Activated T-cell treated with anti-CD3 and anti-CD28 coated beads, Interleukin-2, amount 50 U/mL, for 72 hours (primary cell): ENCODE measurements at regions not wholly inside any gene's neighbourhood (a gene's known extent, or its start where the extent isn't known, plus 50 kb on each side); places are given as distances from the start of the nearest gene placed in this dataset.

Source experiments
- ATAC-seq, 2 donors: fragments of 150-1000 bp; cut with Tn5 transposase; replicated peaks in 1 of 2; 2 replicates each; pipeline ENCODE4 v1.10.0; 2021; ENCODE audit warnings: moderate library complexity in 2 of 2, mild to moderate bottlenecking in 1 of 2
- DNase-seq, 2 donors: peaks; one replicate each; pipeline ENCODE4 v3.0.0; 2021 to 2022; ENCODE audit warnings: mixed read lengths in 1 of 2
- H3K27ac Mint-ChIP-seq: one replicate; pipeline ENCODE4 v1.8.0; 2022; ENCODE audit warnings: mild to moderate bottlenecking, moderate library complexity, mixed read lengths
- H3K27me3 Mint-ChIP-seq: one replicate; pipeline ENCODE4 v1.8.0; 2022; ENCODE audit warnings: low read depth, mixed read lengths
- H3K36me3 Mint-ChIP-seq, 2 donors: one replicate each; pipeline ENCODE4 v1.8.0; 2022; ENCODE audit warnings: mixed read lengths in 2 of 2, mild to moderate bottlenecking in 1 of 2; ENCODE audit not compliant: insufficient read depth in 2 of 2
- H3K4me1 Mint-ChIP-seq: one replicate; pipeline ENCODE4 v1.8.0; 2022; ENCODE audit warnings: low read depth, mixed read lengths
- H3K4me3 Mint-ChIP-seq, 2 donors: one replicate each; pipeline ENCODE4 v1.8.0; 2022; ENCODE audit warnings: mild to moderate bottlenecking in 2 of 2, mixed read lengths in 2 of 2, moderate library complexity in 2 of 2
- H3K9me3 Mint-ChIP-seq, 2 donors: one replicate each; pipeline ENCODE4 v1.8.0; 2022; ENCODE audit warnings: mixed read lengths in 2 of 2

DNA sequence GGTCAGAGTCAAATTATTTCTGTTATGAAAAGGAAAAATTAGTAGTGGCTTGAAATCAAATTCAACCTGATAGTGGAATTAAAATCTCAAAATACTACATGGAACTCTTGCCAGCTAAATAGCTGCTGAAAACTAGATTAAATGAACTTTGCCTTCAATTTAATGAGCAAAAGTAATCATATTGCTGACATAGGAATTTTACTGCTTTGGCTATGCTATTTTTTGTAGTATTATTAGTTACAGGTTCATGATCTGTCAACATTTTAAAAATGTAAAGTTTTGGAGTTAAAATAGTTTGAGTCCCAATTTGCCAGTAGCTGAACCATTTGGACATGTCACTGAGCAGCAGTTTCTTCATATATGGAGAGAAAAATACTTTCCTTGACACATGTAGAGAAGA, 81.4 kb downstream of the RERGL start:
- Mint-ChIP-seq H3K4me3 (no peak overlapping the region), H3K4me1 (no peaks in the 10 kb centered on the region), H3K9me3 (peaks cover 2 to 11% of the 10 kb centered on the region in 2 donors), H3K27ac (no peak overlapping the region), H3K36me3 (no peaks in the 10 kb centered on the region), H3K27me3 (no peaks in the 10 kb centered on the region)
- ATAC-seq (no peak), DNase-seq (no peak)

DNA sequence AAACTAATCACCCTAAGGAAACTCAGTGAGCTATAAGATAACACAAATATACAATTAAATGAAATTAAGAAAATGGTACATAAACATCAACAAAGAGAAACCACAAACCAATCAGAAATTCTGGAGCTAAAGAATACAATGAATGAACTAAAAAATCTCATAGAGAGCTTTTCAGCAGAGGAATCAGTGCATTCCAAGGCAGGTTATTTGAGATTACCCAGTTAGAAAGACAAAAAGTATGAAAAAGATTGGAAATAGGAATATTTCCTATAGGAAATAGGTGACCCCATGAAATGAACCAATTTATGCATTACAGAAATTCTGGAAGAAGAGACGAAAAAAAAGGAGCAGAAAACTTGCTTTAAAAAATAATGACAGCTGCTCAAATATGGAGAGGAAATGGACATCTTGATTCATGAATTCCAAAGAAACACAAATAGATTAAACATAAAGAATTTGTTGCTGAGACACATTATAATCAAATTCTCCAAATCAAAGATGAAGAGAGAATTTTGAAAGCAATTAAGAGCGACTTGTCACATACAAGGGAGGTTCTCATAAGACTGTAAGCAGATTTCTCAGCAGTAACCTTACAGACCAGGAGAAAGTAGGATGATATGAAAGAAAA, 90.7 kb downstream of the RERGL start:
- no peaks in the 10 kb centered on the region for H3K27me3 Mint-ChIP-seq
- H3K4me1 Mint-ChIP-seq: no peaks in the 10 kb centered on the region
- peaks cover 10 to 15% of the 10 kb centered on the region in 2 donors for H3K9me3 Mint-ChIP-seq
- ATAC-seq (no peak), DNase-seq (no peak)
- H3K4me3 Mint-ChIP-seq: no peak overlapping the region
- H3K27ac Mint-ChIP-seq: no peak overlapping the region
- H3K36me3 Mint-ChIP-seq: peaks cover 0 to 6% of the 10 kb centered on the region in 2 donors

DNA sequence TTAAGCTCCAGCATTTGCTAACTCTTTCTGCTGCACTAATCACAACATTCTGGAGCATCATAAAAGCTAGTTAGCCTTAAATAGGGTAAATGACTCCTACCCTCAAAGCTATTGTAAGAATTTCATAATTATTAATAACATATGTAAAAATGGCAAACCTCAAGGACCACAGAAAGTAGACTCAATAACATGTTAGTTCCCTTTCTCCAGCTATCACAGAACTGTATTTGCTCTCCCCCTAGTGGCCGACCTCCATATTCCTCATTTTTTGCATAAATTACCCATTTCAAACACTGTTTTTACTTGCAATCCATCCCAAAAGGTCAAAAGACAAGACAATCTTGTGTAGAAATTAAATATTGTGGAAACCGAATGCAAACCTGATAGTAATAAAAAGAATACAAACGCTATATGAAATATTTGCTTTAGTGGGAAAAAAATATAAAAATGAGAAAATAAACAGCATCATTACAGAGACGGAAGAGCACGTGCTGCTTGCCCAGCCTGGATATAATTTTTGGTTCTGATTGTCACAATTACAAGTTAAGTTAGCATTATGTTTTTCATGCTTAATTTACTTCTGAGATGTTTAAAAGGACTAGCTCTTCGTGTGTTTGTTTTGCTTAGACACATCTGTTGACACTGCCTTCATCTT, 97.9 kb downstream of the RERGL start:
- Mint-ChIP-seq H3K36me3 (no peaks in the 10 kb centered on the region), H3K27ac (no peak overlapping the region), H3K4me3 (no peak overlapping the region), H3K27me3 (no peaks in the 10 kb centered on the region), H3K9me3 (peaks cover 0 to 2% of the 10 kb centered on the region in 2 donors), H3K4me1 (no peaks in the 10 kb centered on the region)
- ATAC-seq (no peak), DNase-seq (peak in 1 of 2 donors; percentile 11)

DNA sequence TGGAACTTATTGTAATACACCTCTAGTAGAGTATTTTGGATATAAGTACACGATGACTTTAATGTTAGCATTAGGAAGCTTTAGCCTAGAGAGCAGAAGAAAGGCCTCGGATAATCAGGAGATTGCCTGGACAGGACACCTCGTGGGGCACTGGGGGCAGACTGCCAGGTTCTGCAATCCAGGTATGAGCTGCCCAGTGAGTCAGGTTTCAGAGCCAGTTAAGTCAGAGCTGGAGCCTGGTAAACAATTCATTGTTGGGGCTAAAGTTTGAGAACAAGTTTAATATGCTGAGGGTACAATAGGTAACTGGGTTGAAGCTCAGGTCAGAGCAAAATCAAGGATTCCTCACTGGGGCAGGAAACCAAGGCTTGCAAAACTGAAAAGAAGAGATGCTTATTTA, 107.4 kb downstream of the RERGL start:
- H3K27ac Mint-ChIP-seq: no peak overlapping the region
- H3K4me3 Mint-ChIP-seq: no peak overlapping the region
- no peak for DNase-seq
- H3K36me3 Mint-ChIP-seq: no peaks in the 10 kb centered on the region
- no peaks in the 10 kb centered on the region for H3K27me3 Mint-ChIP-seq
- H3K9me3 Mint-ChIP-seq: no peaks in the 10 kb centered on the region
- no peaks in the 10 kb centered on the region for H3K4me1 Mint-ChIP-seq
- ATAC-seq: no peak

DNA sequence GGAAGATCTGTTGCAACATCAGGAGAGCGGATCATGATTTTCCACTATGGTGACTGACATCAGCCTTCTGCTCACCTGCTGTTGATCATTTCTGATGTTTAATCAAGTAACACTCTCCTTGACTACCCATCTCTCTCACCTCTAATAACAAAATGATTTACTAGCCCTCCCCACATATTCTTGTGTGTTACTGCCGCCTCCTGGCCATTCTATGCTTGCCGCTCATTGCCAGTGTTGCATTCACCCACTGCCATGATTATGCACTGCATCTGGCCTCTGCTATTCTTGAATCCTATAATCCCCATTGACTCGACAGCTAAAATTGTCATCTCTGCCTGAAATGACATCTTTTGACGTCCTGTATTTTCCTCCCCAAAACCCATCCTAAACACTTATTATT, 113.8 kb downstream of the RERGL start:
- Mint-ChIP-seq H3K4me3 (no peak overlapping the region), H3K27ac (no peak overlapping the region), H3K36me3 (no peaks in the 10 kb centered on the region), H3K9me3 (peaks cover 4 to 11% of the 10 kb centered on the region in 2 donors), H3K27me3 (no peaks in the 10 kb centered on the region), H3K4me1 (no peaks in the 10 kb centered on the region)
- DNase-seq (no peak), ATAC-seq (no peak)

DNA sequence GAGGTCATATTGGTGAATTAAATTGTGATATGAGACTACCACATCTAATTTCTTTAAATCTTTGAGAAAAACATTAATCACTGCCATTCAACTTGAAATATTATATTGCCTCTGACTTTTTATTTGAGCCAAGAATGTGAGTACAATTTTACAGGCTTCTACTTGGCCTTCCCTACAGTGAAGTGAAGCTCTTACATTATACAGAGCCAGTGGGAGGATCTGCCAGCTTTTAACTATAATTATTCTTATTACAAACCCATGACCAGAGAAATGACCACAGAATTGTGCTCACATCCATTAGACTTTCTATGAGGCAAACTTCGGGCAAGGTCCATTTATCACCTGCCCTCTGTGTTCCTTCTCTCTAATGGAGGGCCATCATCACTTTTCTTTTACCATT, 114.2 kb downstream of the RERGL start:
- H3K27me3 Mint-ChIP-seq: no peaks in the 10 kb centered on the region
- no peak for DNase-seq
- no peaks in the 10 kb centered on the region for H3K36me3 Mint-ChIP-seq
- no peak for ATAC-seq
- H3K27ac Mint-ChIP-seq: no peak overlapping the region
- no peak overlapping the region for H3K4me3 Mint-ChIP-seq
- H3K9me3 Mint-ChIP-seq: peaks cover 4 to 11% of the 10 kb centered on the region in 2 donors
- no peaks in the 10 kb centered on the region for H3K4me1 Mint-ChIP-seq

DNA sequence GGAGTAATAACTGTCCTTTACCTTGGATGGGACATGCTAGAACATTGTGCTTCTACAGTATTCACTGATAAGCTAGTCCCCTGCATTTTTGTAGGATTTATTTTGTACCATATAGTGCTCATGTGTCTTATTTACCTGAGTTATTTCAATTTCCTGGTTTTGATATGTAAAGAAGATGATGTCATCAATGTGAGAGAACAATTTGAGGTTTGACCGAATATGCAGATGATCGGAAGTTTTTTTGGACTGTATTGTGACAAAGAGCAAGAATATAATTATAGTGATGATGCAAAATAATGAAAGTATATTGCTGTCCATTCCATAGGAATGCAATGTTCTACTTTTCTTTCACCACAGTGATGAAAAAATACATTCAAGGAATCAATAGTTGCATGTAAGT, 114.8 kb downstream of the RERGL start:
- Mint-ChIP-seq H3K4me3 (no peak overlapping the region), H3K36me3 (no peaks in the 10 kb centered on the region)
- ATAC-seq: no peak

DNA sequence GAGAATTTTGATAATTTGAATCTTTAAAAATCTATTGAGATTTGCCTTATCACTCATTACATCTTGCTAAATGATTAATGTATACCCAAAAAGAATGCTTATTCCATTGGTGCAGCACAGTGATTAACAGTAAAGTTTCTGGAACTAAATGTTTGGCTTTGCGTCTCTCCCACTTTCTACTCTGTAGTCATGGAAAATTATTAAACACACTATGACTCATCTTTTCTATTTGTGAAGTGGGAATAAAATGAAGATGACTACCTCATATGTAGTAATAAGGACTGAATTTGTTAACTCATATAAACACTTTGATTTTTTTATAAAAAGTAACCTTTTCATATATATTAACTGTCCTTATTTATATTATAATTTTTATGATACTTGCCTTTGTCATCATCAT, 118.1 kb downstream of the RERGL start:
- H3K27me3 Mint-ChIP-seq: no peaks in the 10 kb centered on the region
- H3K4me1 Mint-ChIP-seq: no peaks in the 10 kb centered on the region
- H3K4me3 Mint-ChIP-seq: no peak overlapping the region
- H3K9me3 Mint-ChIP-seq: peaks cover 7 to 14% of the 10 kb centered on the region in 2 donors
- DNase-seq (no peak), ATAC-seq (no peak)
- H3K27ac Mint-ChIP-seq: no peak overlapping the region
- H3K36me3 Mint-ChIP-seq: peaks cover 0 to 4% of the 10 kb centered on the region in 2 donors

More for the DNA sequence above, 114.8 kb downstream of the RERGL start:
- H3K27ac Mint-ChIP-seq: no peak overlapping the region
- no peaks in the 10 kb centered on the region for H3K27me3 Mint-ChIP-seq
- peaks cover 4 to 11% of the 10 kb centered on the region in 2 donors for H3K9me3 Mint-ChIP-seq
- H3K4me1 Mint-ChIP-seq: no peaks in the 10 kb centered on the region
- no peak for DNase-seq

DNA sequence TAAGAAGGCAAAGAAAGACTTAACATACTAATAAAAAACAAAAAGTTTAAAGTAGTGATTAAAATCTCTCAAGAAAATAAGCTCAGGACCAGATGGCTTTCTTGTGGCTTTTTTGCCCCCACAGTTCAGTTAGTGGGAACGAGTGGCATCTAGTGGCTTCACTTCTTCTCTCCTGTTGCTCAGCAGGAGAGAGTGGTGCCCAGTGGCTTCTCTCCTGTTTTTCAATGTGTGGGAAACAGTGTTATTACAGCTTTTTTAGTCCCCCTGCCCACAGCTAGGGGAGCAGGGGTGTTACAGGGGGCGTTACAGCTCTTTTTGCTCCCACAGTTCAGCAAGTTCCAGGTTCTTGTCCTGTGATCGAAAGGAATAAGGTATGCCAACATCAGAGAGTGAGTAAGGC, 135.2 kb downstream of the RERGL start:
- Mint-ChIP-seq H3K27me3 (no peaks in the 10 kb centered on the region), H3K36me3 (peaks cover 0 to 3% of the 10 kb centered on the region in 2 donors), H3K27ac (no peak overlapping the region), H3K9me3 (peaks cover 7 to 8% of the 10 kb centered on the region in 2 donors), H3K4me1 (no peaks in the 10 kb centered on the region), H3K4me3 (no peak overlapping the region)
- DNase-seq (no peak), ATAC-seq (no peak)

DNA sequence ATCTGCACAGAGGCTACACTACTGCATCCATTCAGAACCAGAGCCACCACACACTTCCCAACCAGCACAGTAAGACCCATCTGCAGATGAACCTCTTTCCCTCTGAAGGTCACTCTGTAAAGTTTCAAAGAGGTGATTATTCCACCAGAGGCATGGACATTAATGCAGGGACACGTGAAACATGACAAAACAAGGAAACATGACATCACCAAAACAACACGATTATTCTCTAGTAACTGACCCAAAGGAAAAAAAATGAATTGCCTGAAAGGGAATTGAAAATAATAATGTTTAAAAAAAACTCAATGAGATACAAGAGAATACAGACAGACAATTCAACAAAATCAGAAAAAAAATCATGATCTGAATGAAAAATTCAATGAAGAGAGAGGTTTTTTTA, 139.1 kb downstream of the RERGL start:
- Mint-ChIP-seq H3K4me3 (no peak overlapping the region), H3K27me3 (no peaks in the 10 kb centered on the region), H3K4me1 (no peaks in the 10 kb centered on the region), H3K9me3 (peaks cover 8 to 9% of the 10 kb centered on the region in 2 donors), H3K27ac (no peak overlapping the region), H3K36me3 (peaks cover 0 to 3% of the 10 kb centered on the region in 2 donors)
- ATAC-seq (no peak), DNase-seq (no peak)

DNA sequence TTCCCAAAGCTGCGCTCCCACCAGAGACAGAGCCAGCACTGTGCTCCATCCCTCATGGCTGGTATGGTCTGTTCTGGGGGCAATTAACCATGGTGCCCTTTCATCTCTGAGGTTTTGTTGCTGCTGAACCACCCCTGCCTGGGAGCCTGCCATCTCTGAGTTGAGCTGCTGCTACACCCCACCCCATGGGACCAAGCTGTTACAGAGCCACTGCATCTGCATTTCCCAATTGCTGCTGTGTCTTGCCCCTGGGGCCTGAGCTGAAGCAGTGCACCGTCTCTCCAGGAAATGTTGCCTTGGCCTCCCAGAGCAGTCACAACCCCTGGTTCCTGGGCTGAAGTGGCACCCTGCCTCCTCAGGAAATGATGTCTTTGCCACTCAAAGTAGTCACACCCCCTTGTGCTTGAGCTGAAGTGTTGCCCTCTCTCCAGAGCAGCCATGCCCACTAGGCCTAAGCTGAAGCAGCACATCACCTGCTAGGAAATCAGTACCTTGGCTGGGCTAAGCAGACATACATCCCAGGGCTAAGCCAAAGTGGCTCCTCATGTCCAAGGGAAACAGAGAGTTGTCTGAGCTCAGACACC, 140.3 kb downstream of the RERGL start:
- ATAC-seq (no peak), DNase-seq (no peak)
- Mint-ChIP-seq H3K4me3 (no peak overlapping the region), H3K27me3 (no peaks in the 10 kb centered on the region), H3K4me1 (no peaks in the 10 kb centered on the region), H3K36me3 (peaks cover 0 to 3% of the 10 kb centered on the region in 2 donors), H3K9me3 (peaks cover 8 to 9% of the 10 kb centered on the region in 2 donors), H3K27ac (no peak overlapping the region)

DNA sequence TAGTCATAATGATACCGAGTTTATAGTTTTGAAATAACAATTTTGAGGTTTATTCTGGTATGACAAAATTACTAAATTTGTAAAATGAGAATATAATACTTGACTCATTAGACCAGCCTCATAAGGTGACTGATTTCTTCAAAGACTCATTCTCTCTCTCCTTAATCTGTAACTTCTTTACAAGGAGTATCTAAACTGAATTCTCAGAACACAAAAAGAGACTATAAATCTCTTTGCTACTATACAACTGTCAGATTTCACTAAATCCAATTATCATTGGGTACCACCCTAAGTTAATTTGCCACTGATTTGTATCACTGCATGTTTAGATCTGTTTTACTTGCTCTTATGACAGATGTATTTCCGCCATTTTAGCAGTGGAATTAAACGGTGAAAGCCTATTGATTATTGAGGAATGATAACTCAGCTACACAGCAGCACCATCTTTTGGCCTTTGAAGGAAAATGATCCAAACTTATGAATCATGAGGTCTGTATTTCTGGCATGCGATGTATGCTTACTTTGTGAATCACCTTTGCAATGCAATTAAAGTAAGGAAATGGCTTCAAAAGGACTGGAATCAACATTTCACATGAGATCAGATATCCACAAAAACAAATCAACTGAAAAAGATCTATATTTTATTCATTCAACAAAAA, 161.2 kb downstream of the RERGL start:
- no peaks in the 10 kb centered on the region for H3K4me1 Mint-ChIP-seq

DNA sequence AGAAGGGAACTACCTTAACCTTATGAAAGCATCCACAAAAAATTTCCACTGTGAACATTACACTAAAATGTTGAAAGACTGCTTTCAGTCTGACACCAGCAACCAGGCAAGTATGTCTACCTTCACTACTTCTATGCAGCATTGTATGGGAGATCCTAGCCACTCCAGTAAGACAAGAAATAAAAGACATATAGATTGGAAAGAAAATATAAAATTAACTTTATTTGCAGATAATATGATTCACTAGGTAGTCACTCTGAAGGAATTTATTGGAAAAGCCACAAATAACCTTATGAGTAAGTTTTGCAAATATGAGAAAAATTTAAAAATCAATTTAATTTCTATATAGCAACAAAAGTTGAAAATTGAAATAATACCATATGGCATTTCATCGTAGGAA, 172.0 kb downstream of the RERGL start:
- DNase-seq (no peak), ATAC-seq (no peak)
- Mint-ChIP-seq H3K4me3 (no peak overlapping the region), H3K4me1 (no peaks in the 10 kb centered on the region), H3K27ac (no peak overlapping the region), H3K36me3 (peaks cover 2 to 4% of the 10 kb centered on the region in 2 donors), H3K9me3 (peaks cover 3 to 10% of the 10 kb centered on the region in 2 donors), H3K27me3 (no peaks in the 10 kb centered on the region)

More for the DNA sequence above, 161.2 kb downstream of the RERGL start:
- H3K27me3 Mint-ChIP-seq: no peaks in the 10 kb centered on the region
- DNase-seq (no peak), ATAC-seq (no peak)
- no peak overlapping the region for H3K27ac Mint-ChIP-seq
- H3K9me3 Mint-ChIP-seq: peaks cover 3 to 9% of the 10 kb centered on the region in 2 donors
- no peaks in the 10 kb centered on the region for H3K36me3 Mint-ChIP-seq
- H3K4me3 Mint-ChIP-seq: no peak overlapping the region
